Osteocyte (in vitro differentiated cells): ENCODE measurements at regions not wholly inside any gene's neighbourhood (a gene's known extent, or its start where the extent isn't known, plus 50 kb on each side); places are given as distances from the start of the nearest gene placed in this dataset.
A peak's percentile ranks its signal among the peaks of the same experiment; 100 is the strongest.

Source experiments
- DNase-seq: peaks from one replicate; pipeline ENCODE4 v3.0.0; 2021; ENCODE audit warnings: mixed read lengths; ENCODE audit not compliant: unreplicated experiment; ENCODE audit errors: extremely low spot score
- H3K27ac Mint-ChIP-seq: one replicate; pipeline ENCODE4 v1.8.0; 2021; ENCODE audit warnings: mild to moderate bottlenecking, mixed read lengths; ENCODE audit not compliant: unreplicated experiment
- H3K27me3 Mint-ChIP-seq: one replicate; pipeline ENCODE4 v1.8.0; 2021; ENCODE audit warnings: mixed read lengths; ENCODE audit not compliant: unreplicated experiment
- H3K36me3 Mint-ChIP-seq: one replicate; pipeline ENCODE4 v1.8.0; 2021; ENCODE audit warnings: mixed read lengths; ENCODE audit not compliant: unreplicated experiment
- H3K4me1 Mint-ChIP-seq: one replicate; pipeline ENCODE4 v1.8.0; 2021; ENCODE audit warnings: mixed read lengths; ENCODE audit not compliant: unreplicated experiment
- H3K4me3 Mint-ChIP-seq: one replicate; pipeline ENCODE4 v1.8.0; 2021; ENCODE audit warnings: mild to moderate bottlenecking, moderate library complexity, mixed read lengths; ENCODE audit not compliant: unreplicated experiment
- H3K9me3 Mint-ChIP-seq: one replicate; pipeline ENCODE4 v1.8.0; 2021; ENCODE audit warnings: mixed read lengths; ENCODE audit not compliant: unreplicated experiment
- CTCF ChIP-seq: fragments of 200-600 bp; sonication (generic); IDR thresholded peaks from 2 replicates; pipeline ENCODE4 v1.5.0; 2021; ENCODE audit warnings: antibody characterized with exemption, mild to moderate bottlenecking, moderate library complexity

- no peak overlapping the region for H3K27ac Mint-ChIP-seq
- peaks cover 26% of the 10 kb centered on the region for H3K4me1 Mint-ChIP-seq
- no peak for DNase-seq
- H3K27me3 Mint-ChIP-seq = no peaks in the 10 kb centered on the region
- TF ChIP-seq CTCF = no peak
- peaks cover 11% of the 10 kb centered on the region for H3K9me3 Mint-ChIP-seq
- no peaks in the 10 kb centered on the region for H3K36me3 Mint-ChIP-seq
- no peak overlapping the region for H3K4me3 Mint-ChIP-seq
These were observed 2030.6 kb upstream of the CELF4 start for GRCh38 chr18:39596221-39596620.

- DNase-seq = no peak
- TF ChIP-seq CTCF = no peak
- no peaks in the 10 kb centered on the region for H3K27me3 Mint-ChIP-seq
- no peaks in the 10 kb centered on the region for H3K36me3 Mint-ChIP-seq
- H3K27ac Mint-ChIP-seq = peak overlapping the region; percentile 81
- peaks cover 15% of the 10 kb centered on the region for H3K4me1 Mint-ChIP-seq
- H3K4me3 Mint-ChIP-seq = no peak overlapping the region
- H3K9me3 Mint-ChIP-seq = peaks cover 14% of the 10 kb centered on the region
These were observed 2028.6 kb upstream of the CELF4 start for GRCh38 chr18:39594206-39594605.

- no peak for TF ChIP-seq CTCF
- DNase-seq = no peak
- H3K27ac Mint-ChIP-seq = no peak overlapping the region
- no peaks in the 10 kb centered on the region for H3K27me3 Mint-ChIP-seq
- H3K36me3 Mint-ChIP-seq = no peaks in the 10 kb centered on the region
- H3K4me3 Mint-ChIP-seq = no peak overlapping the region
- peaks cover 25% of the 10 kb centered on the region for H3K4me1 Mint-ChIP-seq
- peaks cover 14% of the 10 kb centered on the region for H3K9me3 Mint-ChIP-seq
These were observed 2026.1 kb upstream of the CELF4 start for GRCh38 chr18:39591649-39592048.

- no peaks in the 10 kb centered on the region for H3K27me3 Mint-ChIP-seq
- no peak for TF ChIP-seq CTCF
- H3K27ac Mint-ChIP-seq = no peak overlapping the region
- no peaks in the 10 kb centered on the region for H3K36me3 Mint-ChIP-seq
- no peak overlapping the region for H3K4me3 Mint-ChIP-seq
- DNase-seq = no peak
- H3K4me1 Mint-ChIP-seq = peaks cover 21% of the 10 kb centered on the region
- H3K9me3 Mint-ChIP-seq = peaks cover 6% of the 10 kb centered on the region
These were observed 2023.9 kb upstream of the CELF4 start for GRCh38 chr18:39589496-39589895.

- Mint-ChIP-seq H3K9me3 (peaks cover 3% of the 10 kb centered on the region), H3K4me1 (peaks cover 10% of the 10 kb centered on the region), H3K27ac (no peak overlapping the region), H3K4me3 (no peak overlapping the region), H3K27me3 (no peaks in the 10 kb centered on the region), H3K36me3 (no peaks in the 10 kb centered on the region)
- TF ChIP-seq CTCF = no peak
- DNase-seq = no peak
These were observed 2022.0 kb upstream of the CELF4 start for GRCh38 chr18:39587586-39587985.
